Activated CD4-positive, alpha-beta T cell treated with anti-CD3 and anti-CD28 coated beads, Interleukin-2, amount 50 U/mL, for 48 hours (primary cell): ENCODE measurements at regions not wholly inside any gene's neighbourhood (a gene's known extent, or its start where the extent isn't known, plus 50 kb on each side); places are given as distances from the start of the nearest gene placed in this dataset.

Experiments used
- DNase-seq, 2 experiments: peaks; one replicate each; pipeline ENCODE4 v3.0.0-alpha.2; 2020

DNA sequence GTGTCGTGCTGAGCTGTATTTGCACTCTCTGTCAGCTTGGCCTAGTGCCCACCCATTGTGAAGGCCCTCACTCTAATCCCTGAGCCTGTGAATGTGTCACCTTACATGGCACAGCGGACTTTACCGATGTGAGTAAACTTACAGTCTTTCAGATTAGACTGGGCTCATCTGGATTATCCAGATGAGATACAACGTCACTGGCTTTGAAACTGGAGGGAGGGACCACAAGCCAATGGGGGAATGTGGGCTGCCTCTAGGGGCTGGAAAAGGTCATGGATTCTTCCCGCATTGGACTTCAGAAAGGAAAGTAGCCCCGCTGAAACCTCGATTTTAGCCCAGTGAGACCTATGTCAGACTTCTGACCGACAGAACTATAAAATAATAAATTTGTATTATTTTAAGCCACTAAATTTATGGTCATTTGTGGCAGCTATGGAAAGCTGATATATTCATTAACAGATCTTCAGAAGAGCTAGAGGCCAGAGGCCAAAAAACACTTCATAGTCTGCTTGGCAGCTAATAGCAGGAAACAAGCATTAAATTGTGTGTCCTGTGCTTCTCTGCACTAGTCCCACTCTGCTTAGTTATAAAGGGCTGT, 139.0 kb upstream of the GAS1 start:
- DNase-seq: no peak

DNA sequence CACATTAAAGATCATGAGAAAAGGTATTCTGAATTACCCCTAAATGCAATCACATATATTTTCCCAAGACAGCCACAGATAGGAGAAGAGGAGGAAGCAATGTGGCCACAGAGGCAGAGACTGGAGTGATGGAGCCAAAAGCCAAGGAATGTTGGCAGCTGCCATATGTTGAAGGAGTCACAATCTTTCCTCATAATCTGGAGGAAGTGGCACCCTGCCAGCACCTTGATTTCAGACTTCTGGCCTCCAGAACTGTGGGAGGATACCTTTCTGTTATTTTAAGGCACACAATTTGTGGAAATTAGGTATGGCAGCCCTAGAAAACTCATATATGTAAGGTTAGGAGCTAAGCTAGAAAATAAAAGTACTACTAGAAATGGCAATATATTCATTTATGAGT, 139.9 kb upstream of the GAS1 start:
- no peak for DNase-seq

DNA sequence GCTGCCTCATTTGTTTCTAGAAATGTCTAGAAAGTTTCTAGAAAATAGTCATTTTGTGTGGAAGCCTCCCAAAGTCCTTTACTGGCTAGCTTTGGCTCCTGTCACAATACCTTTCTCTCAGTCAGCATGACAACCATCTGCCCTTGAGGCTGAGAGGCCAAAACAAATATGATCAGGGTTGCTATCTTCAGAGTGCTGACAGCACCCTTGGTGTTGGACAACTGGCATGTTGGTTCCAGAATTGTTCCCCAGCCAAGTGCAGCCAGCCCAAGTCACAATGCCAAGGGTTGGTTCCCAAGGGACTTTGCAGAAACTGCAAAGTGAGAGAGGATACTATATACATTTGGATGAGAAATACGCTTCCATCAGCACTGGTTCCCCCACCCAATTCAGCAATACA, 140.9 kb upstream of the GAS1 start:
- DNase-seq: no peak

DNA sequence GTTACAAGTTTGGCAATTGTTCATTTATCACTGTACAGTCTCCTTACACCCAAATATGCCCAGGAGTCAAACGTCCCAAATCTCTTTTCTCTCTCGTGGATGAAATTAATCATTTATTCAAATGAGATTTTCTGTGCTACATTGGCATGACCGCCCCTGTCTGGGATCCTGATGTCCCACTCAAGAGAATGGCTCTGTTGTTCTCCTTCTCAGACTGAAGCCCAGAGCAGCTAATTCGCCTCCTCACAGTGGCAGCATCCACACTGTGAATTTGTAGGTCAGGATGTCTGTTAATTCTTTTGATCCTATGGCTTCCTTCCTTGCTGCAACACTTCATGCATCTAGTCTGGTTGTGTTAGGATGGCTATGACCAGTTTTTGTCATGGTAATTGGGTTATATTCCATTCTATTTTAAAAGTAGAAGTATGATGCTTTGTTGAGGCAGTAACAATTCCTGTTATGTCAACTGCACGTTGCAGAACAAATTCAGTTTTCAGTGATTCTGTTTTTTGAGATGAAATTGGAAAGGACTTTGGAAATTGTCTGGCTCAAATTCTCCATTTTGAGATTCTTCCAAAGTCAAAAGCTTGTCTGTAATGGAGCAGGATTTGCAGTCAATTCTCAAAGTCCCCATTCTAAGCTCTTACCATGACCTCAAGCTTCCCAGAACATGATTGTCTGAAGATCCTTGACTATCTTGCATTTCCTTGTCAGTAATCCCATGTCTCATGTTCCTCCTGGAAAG, 141.5 kb upstream of the GAS1 start:
- DNase-seq: no peak

DNA sequence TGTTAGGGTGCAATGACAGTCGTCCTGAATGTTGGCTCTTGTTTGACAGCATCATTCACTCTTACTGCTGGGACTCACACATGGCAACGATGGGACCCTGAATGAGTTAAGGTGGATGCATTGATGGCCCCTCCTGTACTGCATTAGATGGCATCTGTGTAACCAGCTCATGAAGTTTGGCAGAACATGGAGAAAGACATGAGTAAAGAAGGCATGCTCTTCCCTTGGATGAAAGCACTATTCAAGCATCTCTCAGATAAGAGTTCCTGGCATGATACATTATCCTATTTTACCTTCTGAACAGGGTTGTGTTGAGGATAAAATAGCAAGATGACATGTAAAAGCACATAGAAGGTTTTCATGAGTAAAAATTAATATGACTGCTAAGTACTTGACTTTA, 142.2 kb upstream of the GAS1 start:
- no peak for DNase-seq

DNA sequence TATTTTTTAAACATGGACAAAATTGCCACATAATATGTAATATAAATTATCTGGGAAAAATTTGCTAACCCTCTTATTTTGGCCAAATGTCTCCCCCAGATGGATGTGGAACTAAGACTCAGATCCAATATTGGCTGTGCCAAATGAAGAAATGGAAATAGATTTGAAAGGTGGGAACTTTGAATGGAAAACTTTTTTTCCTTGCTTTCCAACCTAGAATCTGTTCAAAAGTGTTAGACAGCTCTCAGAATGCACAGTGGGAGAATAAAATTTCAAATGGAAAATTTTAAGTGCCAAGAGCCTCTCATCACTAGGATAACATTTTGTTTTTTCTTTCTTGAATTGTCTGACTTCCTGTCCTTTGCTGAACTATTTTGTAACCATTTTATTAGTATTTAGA, 142.6 kb upstream of the GAS1 start:
- no peak for DNase-seq

DNA sequence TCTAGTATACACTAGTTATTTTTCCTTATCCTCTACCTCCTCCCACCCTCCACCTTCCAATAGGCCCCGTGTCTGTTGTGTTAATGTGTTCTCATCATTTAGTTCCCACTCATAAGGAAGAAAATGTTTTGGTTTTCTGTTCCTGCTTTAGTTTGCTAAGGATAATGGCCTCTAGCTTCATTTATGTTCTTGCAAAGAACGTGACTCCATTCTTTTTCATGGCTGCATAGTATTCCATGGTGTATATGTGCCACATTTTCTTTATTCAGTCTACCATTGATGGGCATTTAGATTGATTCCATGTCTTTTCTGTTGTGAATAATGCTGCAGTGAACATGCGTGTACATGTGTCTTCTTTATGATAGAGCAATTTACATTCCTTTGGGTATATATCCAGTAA, 146.5 kb upstream of the GAS1 start:
- DNase-seq: no peak

DNA sequence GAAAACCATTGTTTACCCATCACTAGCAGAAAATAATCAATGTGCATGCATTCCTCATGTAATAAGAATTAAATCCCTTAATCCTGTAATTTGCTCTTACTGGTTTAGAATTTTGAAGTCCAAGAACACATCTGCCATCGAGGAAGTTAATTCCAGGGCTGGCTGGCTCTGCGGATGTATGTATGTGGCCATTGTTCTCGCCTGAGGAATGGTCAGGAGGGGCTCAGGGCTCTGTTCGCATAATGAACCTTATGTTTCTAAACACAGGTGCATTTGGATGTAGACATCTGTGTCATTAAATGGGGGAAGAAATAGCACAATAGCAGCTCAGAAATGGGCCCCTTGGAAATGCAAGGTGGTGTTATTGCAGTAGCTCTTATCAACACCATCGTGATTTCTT, 148.6 kb upstream of the GAS1 start:
- DNase-seq: no peak

DNA sequence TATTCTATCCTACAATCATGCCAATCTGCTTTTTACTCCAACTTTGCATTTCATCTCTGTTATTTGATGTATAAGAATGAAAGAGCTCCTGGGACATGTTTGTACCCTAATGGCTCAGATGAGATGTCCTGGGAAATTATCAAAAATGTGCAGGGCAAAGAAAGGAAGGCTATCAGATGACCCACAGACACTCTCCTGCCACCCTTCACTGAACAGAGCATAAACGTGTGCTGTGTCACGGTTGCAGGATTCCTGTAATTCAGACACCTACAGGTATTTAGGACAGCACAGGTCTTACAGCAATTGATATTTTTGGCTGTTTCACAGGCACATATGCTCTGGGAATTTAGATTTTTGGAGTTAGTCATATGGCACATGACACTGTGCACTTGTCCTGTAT, 149.2 kb upstream of the GAS1 start:
- no peak for DNase-seq

DNA sequence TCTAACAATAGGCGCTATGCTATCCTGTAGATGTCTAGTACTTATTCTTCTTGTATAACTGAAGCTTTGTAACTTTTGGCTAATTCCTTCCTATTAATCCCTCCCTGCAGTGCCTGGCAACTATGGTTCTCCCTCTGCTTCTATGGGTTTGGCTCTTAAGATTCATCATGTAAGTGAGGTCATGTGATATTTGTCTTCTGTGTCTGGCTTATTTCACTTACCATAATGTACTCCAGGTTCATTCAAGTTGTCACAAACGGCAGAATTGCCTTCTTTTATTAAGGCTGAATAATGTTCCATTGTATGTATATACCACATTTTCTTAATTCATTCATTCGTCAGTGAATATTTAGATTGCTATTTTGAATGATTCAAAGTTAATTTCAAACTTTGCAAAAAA, 149.9 kb upstream of the GAS1 start:
- no peak for DNase-seq

DNA sequence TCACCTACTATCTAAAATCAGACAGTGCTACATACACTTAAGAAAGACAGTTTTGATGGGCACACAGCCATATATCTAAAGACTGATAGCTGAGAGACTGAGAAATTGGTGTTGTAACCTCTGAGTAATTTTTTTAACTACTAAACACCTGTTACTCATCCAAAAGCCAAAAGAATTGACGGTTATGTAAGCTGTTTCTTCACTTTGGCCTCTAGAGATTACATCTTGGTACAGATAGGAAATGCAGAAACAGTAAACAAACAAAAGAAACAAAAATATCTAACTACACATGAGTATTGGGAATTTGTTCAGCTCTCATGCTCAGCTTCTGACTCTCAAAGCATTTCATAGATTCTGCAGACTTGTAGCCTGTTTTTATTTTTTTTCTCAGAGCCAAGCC, 152.1 kb upstream of the GAS1 start:
- DNase-seq: no peak

DNA sequence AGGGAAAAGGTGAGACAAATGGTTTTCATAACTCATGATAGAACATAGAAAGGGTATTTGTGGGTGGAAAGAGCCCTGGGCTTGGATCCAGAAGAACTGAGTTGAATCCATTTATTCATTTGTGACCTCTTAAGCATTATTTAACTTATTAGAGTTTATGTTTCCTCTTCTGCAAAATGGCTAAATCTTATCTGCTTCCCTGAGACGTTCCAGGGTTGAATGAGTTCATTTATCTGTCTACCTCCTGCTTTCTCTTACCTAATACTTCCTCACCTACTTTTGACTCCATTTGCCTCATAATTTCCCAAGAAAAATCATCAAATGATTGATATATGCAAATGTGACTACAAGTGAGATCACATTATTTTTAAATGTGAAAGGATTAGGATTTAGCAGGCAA, 152.7 kb upstream of the GAS1 start:
- DNase-seq: no peak

DNA sequence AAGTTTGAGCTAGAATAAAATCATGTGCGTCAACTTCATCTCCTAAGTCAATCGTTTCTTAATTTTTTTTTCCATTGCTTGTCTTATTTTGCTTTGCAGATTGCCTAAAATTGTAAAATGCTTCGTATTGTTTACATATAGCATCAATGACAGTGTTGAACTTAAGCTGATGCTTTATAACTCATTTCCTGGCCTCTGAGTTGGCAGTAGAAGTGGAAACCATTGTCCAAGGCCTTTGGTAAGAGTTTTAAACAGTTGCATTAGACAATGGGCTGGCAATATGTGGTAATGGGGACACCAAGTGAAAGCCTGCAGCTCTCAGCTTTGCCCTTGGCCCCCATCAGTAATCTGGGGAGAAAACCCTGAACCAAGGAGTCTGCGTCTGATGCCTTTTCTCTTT, 154.8 kb upstream of the GAS1 start:
- DNase-seq: no peak

DNA sequence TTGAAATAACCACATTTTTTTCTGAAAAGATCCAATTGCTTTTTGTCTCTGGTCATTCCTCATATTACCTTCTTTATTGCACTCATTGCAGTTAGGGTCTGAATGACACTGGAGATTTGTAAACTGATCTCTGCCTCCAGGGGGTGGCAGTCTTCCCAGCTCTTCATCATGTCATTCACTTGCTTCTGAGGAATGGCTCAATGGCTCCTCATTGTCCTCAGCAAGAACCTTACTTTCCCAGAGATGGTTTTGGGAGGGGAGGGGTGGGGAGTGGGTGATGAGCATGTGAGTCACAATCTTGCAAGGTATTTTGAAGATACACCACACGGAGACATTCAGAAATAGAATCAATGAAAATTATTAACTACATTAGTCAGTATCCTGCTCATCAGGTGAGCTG, 159.8 kb upstream of the GAS1 start:
- DNase-seq: no peak

DNA sequence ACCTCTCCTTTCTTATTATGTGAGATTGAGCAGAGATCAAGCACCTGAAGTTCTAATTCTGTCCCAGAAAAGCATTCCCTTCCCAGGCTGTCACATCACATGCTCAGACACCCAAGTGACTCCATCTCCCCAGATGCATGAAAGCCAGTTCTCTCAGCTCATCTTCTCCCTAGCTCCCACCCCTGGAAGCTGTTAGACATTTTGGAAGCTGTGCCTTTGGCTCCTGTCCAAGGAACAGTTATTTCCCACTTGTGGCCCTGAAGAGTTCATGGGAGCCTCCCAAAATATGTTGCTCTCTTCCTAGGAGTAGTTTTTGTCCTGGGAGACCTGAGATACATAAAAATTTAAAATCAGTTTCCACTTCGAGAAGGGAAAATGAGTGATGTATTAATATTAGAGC, 161.4 kb upstream of the GAS1 start:
- no peak for DNase-seq

DNA sequence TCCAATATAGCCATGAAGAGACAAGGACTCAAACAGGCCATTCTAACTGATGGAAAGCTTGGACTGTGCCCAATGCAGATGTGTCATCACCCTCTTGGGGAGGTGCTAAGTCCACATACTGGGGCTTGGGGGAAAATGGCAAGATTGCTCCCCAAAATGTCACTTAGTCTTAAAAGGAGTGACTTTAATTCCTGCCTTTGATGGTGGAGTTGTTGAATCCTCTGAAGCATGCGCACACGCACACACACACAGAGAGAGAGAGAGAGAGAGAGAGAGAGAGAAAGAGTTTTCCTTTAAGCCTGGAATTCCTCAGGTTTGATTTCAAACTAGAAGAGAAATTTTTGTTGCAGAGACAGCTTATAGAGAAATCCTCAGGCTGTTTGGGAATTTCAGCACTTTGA, 161.9 kb upstream of the GAS1 start:
- no peak for DNase-seq

DNA sequence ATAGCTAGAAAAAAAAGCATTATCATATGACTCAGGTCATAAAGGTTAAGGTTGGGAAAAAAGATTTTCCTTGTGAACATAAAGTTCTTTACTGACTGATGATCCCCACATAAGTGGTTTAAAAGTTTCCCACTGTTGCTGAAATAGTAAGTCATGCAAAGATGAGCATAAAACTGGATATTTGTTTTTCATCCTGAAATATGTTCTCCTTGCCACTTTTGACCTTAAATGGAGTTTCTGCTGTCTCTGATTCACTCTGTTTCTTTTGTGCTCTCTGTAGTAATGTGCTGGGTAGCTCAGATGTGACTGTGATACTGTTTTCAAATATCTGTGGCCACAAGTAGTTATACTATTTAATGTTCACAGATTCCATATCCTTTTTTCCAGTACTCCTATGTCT, 162.5 kb upstream of the GAS1 start:
- DNase-seq: no peak

DNA sequence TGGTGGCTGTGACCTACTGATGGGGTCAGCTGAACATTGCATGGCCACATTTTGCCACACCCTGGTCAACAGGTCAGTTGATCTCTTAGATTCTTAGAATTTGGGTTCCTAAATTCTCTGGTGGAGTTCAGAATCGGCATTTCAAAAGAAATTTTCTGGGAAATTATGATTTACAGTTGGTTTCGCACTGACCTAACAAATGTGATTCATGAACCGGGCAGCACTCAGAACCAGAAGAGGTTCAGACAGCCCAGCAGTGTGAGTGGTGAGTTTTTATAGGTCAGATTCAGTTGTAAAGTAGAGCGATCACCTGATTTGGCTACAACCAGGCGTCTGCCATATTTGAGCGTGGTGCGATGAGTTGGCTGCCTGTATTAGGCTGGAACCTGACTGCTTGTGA, 163.7 kb upstream of the GAS1 start:
- DNase-seq: no peak

DNA sequence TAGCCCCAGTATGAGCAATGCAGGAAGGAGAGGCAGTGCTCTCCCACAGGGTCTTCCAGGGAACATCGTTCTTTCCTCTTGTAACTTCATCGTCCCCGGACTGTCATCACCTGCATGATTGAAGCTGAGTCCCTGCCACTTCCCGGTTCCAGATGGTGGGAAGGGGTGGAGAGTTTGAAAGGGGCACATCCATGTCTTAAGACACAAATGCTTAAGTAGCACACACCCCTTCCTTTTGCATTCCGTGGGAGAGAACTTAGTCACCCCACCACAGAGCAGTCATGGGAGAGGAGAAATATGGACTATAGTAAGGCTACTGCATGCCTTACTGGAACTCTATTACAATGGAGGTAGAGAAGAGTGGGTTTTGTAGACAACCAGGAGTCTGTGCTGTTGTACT, 165.3 kb upstream of the GAS1 start:
- DNase-seq: no peak

DNA sequence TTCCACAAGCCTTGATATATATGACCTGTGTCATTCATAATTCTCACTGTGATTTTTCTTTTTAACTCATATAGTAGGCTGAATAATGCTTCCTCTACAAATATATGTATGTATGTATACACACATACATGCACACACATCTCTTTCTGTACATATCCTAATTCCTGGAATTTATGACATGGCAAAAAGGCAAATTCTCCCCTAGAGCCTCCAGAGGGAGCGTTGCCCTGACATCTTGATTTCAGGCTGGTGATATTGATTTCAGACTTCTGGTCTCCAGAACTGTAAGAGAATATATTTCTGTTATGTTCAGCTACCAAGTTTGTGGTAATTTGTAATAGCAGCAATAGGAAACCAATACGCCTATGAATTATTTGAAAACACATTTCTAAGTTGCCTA, 166.6 kb upstream of the GAS1 start:
- DNase-seq: no peak

DNA sequence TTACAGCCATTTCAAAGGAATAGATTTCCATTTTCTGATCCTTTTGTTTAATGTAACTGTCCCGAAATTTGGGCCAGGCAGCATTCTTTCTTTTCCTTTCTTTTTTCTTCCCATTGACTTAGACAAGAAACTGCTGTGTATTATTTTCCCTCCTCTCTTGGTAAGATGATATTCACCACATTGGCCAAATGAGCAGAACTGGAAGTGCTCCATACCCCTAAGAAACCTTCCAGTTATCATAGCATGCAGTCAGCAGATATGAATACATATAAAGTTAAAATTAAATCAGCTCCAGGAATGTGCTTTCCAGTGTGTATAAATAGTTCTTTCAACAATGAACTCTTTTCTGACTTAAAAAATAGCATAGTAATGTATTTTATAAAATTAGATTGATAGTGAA, 168.5 kb upstream of the GAS1 start:
- no peak for DNase-seq

DNA sequence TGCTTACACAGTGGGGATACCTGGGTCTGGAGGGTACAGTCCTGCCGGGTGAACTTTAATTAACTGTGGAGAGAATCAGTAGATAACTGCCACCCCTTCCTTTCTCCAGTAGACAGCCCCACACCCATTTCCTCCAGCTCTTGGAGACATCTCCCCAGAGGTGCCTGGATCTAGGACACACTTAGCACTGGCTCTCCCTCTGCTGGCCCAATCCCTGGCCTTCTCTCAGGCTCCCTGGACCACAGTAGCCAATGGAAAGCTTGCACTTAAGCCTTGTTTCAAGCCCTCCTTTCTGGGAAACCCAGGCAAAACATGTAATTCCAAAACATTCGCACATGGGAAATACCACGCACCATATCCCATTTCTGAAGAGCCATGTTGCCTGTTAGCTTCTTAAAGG, 169.2 kb upstream of the GAS1 start:
- DNase-seq: no peak

DNA sequence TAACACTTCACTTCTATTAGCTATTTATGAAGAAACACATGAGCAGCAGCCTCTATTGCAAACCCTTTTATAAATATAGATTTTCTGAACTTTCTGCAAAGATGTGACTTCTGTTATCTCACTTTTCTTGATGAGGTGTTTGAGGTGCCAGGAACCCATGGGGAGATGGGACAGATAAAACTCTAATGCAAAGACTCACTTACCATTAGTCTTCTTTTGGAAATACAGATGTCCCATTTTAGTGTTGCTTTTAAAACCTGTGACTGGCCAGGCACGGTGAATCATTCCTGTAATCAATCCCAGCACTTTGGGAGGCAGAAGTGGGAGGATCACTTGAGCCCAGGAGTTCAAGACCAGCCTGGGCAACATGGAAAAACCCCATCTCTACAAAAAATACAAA, 171.3 kb upstream of the GAS1 start:
- no peak for DNase-seq

DNA sequence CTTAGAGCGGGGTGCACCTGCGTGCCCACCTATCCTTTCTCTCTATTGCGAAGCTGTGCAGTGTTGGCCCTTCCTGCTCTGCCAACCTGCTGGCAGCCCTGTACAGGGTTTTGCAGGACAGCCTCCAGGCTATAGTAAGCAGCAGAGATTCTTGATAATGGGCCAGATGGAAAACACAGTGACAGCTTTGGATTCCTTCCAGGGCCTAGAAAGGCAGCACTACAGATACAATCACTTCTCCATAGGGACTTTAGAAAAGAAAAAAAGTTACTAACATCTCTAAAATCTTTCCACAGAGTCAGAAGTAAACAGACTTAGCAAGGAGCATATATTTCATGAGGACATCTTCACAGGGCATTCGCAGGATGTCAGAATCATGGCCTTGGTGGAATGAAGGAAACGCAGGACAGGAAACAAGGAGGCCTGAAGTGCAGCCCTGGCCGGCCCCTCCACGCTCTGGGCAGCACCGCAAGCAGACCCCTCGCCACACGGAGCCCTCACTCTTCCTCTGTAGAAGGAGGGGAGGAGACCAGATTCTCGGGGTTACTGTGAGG, 172.1 kb upstream of the GAS1 start:
- DNase-seq: no peak

DNA sequence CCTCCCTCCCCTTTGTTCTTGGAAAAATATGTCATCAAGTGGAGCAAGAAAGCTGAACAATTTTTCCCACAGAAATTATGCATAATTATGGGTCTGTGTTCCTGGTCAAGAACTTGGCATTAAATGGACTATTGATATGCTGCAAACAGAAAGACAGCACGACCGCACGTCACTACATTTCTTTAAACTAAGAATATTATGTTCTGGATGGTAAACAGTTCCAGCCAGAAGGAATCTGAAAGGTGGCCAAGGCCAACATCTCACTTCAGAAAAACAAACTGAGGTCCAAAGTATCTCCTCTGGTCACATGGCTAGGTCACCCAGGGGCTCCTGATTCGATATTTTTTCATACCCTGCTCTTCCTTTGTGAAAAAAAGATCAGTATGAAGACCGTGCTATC, 173.3 kb upstream of the GAS1 start:
- no peak for DNase-seq
